ENCODE measurements at regions not wholly inside any gene's neighbourhood (a gene's known extent, or its start where the extent isn't known, plus 50 kb on each side); places are given as distances from the start of the nearest gene placed in this dataset.

GRCh38 chr9:113646946-113647914 is 183.7 kb downstream of the RGS3 start:
- no peak for DNase-seq

DNA sequence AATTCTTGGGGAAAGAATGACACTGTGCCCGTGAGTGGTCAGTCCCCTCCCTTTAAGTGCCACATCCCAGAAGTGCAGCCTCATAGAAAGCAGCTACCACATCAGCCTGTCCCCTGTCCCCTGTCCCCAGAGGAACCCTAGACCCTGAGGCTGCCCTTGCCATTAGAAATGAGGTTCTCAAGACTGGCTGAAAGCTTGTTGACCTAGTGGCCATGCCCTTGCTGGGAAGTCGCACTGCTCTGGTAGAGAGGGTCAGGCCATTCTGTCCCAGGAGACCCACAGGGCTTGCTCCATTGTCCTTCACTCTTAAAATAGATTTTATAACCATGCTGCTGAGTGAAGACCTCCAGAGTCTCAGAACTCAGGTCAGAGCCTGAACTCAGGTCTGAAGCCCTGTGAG is 184.5 kb downstream of the RGS3 start:
- no peak for DNase-seq

GRCh38 chr9:113648586-113648985 is 185.1 kb downstream of the RGS3 start:
- no peak for DNase-seq

GRCh38 chr9:113649054-113649453 is 185.5 kb downstream of the RGS3 start:
- no peak for DNase-seq

DNA sequence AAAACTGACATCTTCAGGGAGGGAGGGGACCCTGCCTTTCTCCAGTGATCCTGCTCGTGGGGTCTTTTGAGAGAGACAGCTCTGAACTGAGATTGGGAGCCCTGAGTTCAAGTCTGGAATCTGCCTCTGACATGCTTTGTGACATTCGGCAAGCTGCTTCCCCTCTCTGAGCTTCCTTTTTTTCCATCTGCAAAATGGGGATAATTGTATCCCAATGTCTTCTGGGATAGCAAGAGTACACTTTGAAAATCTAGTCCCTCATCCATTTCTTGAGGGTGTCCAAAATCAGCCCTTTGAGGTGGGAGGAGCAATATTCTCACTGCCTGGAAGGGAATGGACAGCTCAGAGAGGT is 186.3 kb downstream of the RGS3 start:
- DNase-seq, result no peak

DNA sequence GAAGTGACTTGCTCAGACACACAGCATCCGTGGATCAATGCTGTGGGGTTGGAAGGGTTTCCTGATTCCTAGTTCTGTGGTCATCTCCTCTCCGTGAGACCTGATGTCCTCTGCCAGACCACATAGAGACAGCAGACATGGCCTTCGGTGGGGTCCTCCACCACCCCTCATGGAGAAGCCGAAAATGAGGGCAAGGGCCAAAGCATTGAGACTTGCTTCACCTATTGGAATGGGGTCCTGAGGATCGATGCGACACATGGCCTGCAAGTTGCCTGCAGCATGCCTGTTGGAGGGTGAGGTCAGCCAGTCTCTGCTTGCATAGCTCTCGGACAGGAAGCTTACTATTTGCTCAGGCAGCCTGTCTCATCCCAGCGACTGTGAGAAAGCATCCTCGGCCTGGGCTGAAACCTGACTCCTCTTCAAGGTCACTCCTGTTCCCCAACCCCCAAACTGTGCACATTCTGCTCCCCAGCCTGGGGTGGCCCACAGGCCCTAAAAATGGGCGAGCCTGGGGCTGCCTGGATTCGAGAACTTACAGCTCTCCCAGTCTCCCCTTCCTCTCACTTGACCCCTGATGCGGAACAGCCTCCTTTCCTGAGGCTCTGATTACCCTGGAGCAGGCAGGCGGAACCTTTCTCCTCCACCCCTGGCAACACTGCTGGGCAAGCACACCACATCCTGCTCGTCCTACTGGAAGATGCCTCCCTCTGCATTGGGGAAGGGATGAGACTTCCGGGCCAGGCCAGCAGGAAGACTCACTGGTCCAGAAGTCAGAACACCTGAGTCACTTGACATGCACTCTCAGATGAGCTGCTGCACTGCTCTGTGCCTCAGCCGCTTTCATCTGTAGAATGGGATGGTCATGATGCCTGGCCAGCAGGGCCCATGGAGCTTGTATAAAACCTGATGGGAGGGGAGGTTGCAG is 186.9 kb downstream of the RGS3 start:
- DNase-seq, result no peak

DNA sequence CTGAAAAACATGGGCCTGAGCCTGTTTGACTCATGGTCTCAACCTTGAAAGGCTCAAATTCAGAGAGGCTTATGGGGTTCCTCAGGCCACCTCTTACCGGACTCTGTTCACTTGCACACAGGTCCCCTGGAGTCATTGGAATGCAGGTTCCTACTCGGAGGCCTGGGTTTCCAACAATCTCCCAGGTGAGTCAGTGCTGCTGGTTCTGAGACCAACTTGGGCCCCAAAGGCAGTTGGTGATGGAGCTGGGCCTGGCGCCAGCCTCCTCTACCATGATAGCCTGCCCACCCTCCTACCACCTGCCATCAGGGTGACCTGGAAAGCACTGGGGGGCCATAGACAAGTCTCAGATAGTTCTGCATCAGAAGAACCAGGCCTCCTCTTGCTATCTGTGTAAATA is 188.4 kb downstream of the RGS3 start:
- no peak for DNase-seq

DNA sequence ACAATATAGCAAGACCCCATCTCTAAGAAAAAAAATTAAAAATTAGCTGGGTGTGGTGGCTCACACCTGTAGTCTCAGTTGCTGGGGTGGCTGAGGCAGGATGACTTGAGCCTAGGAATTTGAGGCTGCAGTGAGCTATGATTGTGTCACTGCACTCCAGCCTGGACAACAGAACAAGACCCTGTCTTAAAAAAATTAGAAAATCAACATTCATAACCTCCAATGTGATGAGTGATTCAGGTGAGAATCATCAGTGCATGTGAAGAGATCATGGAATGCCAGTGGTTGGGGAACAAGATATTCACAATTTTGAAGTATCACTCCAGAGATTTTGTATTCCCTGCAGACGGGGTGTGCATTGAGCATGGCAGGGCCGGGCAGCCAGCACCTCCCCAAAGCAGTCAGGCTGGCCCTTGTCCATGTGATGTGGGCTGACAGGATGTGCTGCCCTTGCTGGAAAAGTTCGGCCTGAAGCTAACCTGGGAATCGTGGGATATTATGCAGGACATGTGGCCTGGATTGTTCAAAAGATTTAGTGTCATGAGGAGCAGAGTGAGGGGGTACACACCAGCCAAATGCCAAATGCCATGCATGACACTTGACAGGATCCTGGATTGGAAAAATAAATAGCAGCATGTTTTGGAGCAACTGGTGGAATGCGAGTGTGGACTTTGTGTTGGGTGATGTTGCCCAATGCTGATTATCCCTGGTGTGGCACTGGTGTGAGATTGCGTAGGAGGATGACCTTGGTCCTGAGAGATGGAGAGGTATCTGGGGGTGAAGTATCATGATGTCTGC is 189.0 kb downstream of the RGS3 start:
- no peak for DNase-seq

GRCh38 chr9:113653746-113654604 is 190.4 kb downstream of the RGS3 start:
- no peak for DNase-seq

DNA sequence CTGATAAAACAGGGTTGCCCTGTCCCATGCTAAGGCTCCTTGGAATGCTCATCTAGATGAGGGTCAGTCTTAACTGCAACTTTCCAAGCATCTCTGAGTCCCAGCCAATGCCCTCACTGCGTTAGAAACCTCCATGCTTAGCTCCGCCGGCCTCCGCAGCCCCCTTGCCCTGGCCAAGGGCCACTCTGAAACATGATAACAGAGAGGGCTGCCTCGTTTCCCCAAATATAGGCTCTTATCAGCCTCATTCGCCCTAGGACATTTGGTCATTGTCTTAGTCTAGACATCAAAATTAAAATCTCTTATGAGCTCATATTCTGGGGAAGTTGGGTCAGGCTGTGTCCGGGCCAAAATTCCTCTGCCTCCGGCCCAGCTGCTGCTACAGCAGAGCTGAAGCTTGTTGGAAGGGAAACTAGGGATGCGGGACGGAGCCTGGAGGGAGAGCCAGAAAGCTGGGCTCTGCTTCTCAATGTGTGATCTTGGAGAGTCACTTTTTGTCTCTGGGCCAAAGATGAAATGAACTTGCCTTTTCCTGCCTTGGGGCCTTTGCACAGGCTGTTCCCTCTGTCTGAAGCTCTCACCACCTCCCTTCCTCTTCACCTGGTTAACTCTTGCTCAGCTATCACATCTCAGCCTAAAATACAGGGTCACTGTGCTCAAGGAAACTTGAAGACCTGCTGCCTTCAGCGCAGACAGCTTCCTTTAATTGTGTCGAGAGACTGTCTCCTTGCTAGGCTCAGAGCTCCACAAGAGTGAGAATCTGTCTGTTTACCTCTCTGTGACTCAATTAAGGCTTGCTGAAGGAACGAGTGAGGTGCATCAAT is 191.3 kb downstream of the RGS3 start:
- no peak for DNase-seq

DNA sequence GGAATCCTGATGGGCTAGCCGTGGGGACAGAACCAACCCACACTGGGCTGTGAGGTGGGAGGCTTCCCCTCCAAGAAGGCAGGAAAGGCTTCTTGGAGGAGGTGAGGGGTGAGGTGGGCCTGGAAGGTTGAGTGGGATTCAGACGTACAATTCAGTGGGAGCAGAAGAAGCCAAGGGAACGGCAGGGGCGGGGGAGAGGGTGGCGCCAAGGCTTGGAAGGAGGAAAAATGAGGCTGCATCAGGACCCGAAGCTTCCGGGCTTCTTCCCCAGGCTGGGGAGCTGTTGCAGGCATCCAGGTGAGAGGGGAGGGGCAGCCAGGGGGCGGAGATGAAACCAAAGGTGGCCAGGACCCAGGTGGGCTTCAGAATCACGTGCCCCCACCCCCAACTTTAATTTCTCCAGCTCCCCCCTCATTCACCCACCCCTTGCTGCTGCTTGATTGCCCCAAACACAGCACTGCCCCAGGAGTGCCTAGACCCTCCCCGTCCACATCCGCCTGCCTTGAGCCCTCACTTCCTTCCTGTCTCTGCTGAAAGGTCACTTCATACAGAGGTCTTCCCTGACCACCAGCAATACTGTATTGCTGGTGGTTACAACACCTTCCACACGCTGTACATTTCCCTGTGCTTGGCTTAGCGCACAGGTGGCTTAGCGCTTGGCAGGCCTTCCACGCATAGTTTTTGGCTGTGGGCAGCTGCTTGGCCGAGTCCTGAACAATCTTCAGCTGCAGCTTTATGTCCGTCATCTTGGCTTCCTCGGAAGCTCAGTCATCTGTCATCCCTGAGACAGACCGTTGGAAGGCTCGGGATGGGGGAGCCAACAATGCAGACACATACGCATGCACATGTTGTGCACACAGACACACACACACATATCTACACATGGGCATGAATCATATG is 193.5 kb downstream of the RGS3 start:
- no peak for DNase-seq

DNA sequence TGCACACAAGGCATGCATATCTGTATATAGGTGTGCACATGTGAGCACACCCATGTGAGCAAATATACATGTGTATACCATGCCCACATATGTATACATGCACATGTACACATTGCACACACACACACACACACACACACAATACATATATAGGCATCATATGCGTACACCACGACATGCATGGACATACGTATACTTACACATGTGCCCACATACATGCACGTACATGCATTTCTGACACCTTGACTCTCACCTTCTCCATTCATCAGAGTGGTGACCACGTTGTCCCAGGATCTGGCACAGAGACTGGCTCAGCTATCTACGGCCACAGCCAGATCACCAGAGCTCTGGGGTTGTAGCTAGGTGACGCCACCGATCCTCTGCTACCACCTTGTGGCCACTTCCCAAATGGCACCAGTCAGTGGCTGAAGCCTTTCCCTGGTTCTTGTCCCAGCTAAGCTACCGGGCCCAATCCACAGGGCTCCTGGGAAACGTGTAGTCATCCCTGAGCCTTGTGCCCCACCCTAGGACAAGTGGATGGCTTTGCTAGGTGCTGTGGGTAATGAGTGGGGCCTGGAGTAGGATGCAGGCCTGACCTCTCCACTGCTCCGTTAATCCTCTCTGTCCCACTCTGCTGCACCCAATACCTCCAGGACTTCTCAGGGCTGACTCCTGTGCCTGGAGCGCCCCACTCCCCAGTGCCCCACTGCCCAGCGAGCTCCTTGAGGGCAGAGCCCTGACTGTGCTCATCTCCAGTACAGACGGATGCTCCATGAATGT is 194.4 kb downstream of the RGS3 start:
- DNase-seq, result peak; percentile 50

GRCh38 chr9:113658545-113658895 is 195.0 kb downstream of the RGS3 start:
- no peak for DNase-seq

DNA sequence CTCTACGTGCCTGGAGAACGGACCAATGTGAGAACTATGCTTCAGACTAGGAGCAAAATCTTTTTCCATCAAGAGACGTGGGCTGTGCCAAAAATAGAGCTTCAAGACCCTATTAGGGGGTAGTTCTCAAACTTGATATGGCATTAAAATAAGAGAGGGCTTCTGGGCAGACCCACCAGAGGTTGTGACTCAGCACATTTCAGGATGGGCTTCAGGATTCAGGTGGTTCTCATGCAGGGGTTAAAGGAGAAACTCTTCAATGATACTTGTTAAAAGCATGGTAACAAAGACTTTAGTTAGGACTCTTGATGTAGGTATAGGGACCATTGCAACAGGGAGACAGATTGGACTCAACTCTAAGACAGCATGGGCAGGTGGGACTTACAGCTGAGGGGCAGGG is 195.5 kb downstream of the RGS3 start:
- DNase-seq, result no peak

- DNase-seq, result no peak
These were observed 196.2 kb downstream of the RGS3 start for GRCh38 chr9:113659740-113660139.

GRCh38 chr9:113660196-113660595 is 196.7 kb downstream of the RGS3 start:
- DNase-seq, result no peak

GRCh38 chr9:113661074-113661473 is 197.5 kb downstream of the RGS3 start:
- DNase-seq, result no peak

GRCh38 chr9:113664181-113664875 is 200.8 kb downstream of the RGS3 start:
- DNase-seq, result no peak

DNA sequence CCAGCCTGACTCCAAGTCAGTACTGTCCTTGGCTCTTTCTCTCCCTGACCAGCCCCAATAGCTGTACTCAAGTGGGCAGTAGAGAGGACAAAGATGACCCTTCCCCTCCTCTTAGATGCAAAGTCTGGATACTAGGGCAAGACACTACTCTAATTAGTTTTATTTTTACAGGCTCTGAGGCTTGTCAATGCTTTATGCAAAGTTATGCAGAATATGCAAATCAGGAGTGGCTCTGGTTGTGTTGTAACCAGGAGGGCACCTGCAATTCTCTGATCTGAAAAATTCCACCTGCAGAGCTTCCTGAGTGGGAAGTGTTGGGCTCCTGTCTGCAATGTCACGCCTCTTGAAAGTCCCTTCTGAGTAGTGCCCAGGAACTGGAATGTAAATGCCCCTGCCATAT is 201.5 kb downstream of the RGS3 start:
- DNase-seq, result no peak
